ENCODE measurements at regions not wholly inside any gene's neighbourhood (a gene's known extent, or its start where the extent isn't known, plus 50 kb on each side); places are given as distances from the start of the nearest gene placed in this dataset.

GRCh38 chr12:17571047-17571446 lies 518.9 kb downstream of the RERGL start:
- TF ChIP-seq POLR2A (IDR thresholded peaks at IDR 0.05) (no peak), CTCF (IDR thresholded peaks at IDR 0.05) (no peak), EP300 (IDR thresholded peaks at IDR 0.05; ENCODE audit: low read depth) (no peak)

All from transverse colon (tissue), 3 donors.